ENCODE measurements at regions not wholly inside any gene's neighbourhood (a gene's known extent, or its start where the extent isn't known, plus 50 kb on each side); places are given as distances from the start of the nearest gene placed in this dataset.

- TF ChIP-seq CTCF (IDR thresholded peaks at IDR 0.05) (no peak), NFE2L1 (CRISPR knock-in tag; IDR thresholded peaks at IDR 0.05) (no peak), FOXJ3 (CRISPR knock-in tag; IDR thresholded peaks at IDR 0.05; ENCODE audit: borderline replicate concordance) (no peak)
- TF ChIP-seq, protein P1, sequence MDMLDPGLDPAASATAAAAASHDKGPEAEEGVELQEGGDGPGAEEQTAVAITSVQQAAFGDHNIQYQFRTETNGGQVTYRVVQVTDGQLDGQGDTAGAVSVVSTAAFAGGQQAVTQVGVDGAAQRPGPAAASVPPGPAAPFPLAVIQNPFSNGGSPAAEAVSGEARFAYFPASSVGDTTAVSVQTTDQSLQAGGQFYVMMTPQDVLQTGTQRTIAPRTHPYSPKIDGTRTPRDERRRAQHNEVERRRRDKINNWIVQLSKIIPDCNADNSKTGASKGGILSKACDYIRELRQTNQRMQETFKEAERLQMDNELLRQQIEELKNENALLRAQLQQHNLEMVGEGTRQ (CRISPR knock-in tag; IDR thresholded peaks at IDR 0.05): no peak
Observed at GRCh38 chr4:59837751-59838150, 1362.4 kb upstream of the ADGRL3 start.

All from WTC11 (cell line).